ENCODE measurements at regions not wholly inside any gene's neighbourhood (a gene's known extent, or its start where the extent isn't known, plus 50 kb on each side); places are given as distances from the start of the nearest gene placed in this dataset.

DNA sequence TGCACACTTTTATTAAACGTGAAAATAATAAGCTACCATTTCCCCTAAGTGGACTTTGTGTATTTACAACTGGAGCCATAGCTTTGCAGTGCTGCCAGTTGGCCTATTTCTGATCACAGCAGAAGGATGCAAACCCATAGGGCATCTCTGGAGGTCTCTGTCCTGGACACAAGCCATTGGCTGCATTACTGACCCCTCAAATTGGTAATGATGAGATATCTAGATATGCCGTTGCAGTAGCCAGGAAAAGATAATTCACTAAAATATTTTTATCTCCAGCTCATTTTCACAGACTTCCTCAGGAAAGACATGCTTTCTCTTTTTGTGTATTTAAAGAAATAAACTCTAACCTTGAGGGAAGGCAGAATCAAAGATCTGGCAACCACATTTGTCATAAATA is 182.5 kb downstream of the TDRD15 start:
- Histone ChIP-seq H3K9me3 (ENCODE audit: insufficient read depth, low read length) (no peaks in the 10 kb centered on the region), H3K36me3 (ENCODE audit: low read length) (no peaks in the 10 kb centered on the region)

GRCh38 chr2:21307037-21307436 is 183.3 kb downstream of the TDRD15 start:
- H3K36me3 ChIP-seq (ENCODE audit: low read length) = no peaks in the 10 kb centered on the region
- H3K4me3 ChIP-seq (ENCODE audit: insufficient read depth, low read length, poor library complexity, severe bottlenecking) = no peak overlapping the region
- H3F3A ChIP-seq (ENCODE audit: insufficient read depth) = no peaks in the 10 kb centered on the region
- no peaks in the 10 kb centered on the region for H3K9me2 ChIP-seq (replicated peaks; ENCODE audit: insufficient read depth, low read length)
- no peak for TF ChIP-seq EZH2phosphoT487 (conservative IDR thresholded peaks at IDR 0.05; ENCODE audit: low read length)
- TF ChIP-seq, protein P1, sequence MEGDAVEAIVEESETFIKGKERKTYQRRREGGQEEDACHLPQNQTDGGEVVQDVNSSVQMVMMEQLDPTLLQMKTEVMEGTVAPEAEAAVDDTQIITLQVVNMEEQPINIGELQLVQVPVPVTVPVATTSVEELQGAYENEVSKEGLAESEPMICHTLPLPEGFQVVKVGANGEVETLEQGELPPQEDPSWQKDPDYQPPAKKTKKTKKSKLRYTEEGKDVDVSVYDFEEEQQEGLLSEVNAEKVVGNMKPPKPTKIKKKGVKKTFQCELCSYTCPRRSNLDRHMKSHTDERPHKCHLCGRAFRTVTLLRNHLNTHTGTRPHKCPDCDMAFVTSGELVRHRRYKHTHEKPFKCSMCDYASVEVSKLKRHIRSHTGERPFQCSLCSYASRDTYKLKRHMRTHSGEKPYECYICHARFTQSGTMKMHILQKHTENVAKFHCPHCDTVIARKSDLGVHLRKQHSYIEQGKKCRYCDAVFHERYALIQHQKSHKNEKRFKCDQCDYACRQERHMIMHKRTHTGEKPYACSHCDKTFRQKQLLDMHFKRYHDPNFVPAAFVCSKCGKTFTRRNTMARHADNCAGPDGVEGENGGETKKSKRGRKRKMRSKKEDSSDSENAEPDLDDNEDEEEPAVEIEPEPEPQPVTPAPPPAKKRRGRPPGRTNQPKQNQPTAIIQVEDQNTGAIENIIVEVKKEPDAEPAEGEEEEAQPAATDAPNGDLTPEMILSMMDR (IDR thresholded peaks at IDR 0.05; ENCODE audit: insufficient read depth, low read length, poor library complexity, severe bottlenecking) = no peak
- H3K9me3 ChIP-seq (ENCODE audit: insufficient read depth, low read length) = no peaks in the 10 kb centered on the region
- H3K27ac ChIP-seq (ENCODE audit: low read depth, low read length) = no peak overlapping the region
- no peak overlapping the region for H3K9ac ChIP-seq (ENCODE audit: low read length)
- no peaks in the 10 kb centered on the region for H3K79me2 ChIP-seq (ENCODE audit: insufficient read depth, low read length)
- H3K27me3 ChIP-seq (ENCODE audit: low read length) = no peaks in the 10 kb centered on the region; the same call in 1 of the 2 replicates
- no peak overlapping the region for H3K4me2 ChIP-seq (ENCODE audit: low read depth, low read length, poor library complexity, severe bottlenecking)
- no peak overlapping the region for H2AFZ ChIP-seq (ENCODE audit: low read depth, low read length, severe bottlenecking)
- no peaks in the 10 kb centered on the region for H4K20me1 ChIP-seq (ENCODE audit: low read depth, low read length)

More for the DNA sequence above, 182.5 kb downstream of the TDRD15 start:
- no peak overlapping the region for H3K27ac ChIP-seq (ENCODE audit: low read depth, low read length)
- H3F3A ChIP-seq (ENCODE audit: insufficient read depth) = no peaks in the 10 kb centered on the region
- H4K20me1 ChIP-seq (ENCODE audit: low read depth, low read length) = no peaks in the 10 kb centered on the region
- TF ChIP-seq EZH2phosphoT487 (conservative IDR thresholded peaks at IDR 0.05; ENCODE audit: low read length) = no peak
- TF ChIP-seq, protein P1 (IDR thresholded peaks at IDR 0.05; ENCODE audit: insufficient read depth, low read length, poor library complexity, severe bottlenecking) = no peak
- no peaks in the 10 kb centered on the region for H3K79me2 ChIP-seq (ENCODE audit: insufficient read depth, low read length)
- no peak overlapping the region for H3K9ac ChIP-seq (ENCODE audit: low read length)
- no peak overlapping the region for H2AFZ ChIP-seq (ENCODE audit: low read depth, low read length, severe bottlenecking)
- no peak overlapping the region for H3K4me3 ChIP-seq (ENCODE audit: insufficient read depth, low read length, poor library complexity, severe bottlenecking)
- no peaks in the 10 kb centered on the region; the same call in 1 of the 2 replicates for H3K27me3 ChIP-seq (ENCODE audit: low read length)
- H3K4me2 ChIP-seq (ENCODE audit: low read depth, low read length, poor library complexity, severe bottlenecking) = no peak overlapping the region
- no peaks in the 10 kb centered on the region for H3K9me2 ChIP-seq (replicated peaks; ENCODE audit: insufficient read depth, low read length)

GRCh38 chr2:21310493-21310892 is 186.7 kb downstream of the TDRD15 start:
- no peak for TF ChIP-seq EZH2phosphoT487 (conservative IDR thresholded peaks at IDR 0.05; ENCODE audit: low read length)
- TF ChIP-seq, protein P1 (IDR thresholded peaks at IDR 0.05; ENCODE audit: insufficient read depth, low read length, poor library complexity, severe bottlenecking) = no peak
- Histone ChIP-seq H3F3A (ENCODE audit: insufficient read depth) (no peaks in the 10 kb centered on the region), H3K36me3 (ENCODE audit: low read length) (no peaks in the 10 kb centered on the region), H3K79me2 (ENCODE audit: insufficient read depth, low read length) (no peaks in the 10 kb centered on the region), H3K4me3 (ENCODE audit: insufficient read depth, low read length, poor library complexity, severe bottlenecking) (no peak overlapping the region), H3K9me3 (ENCODE audit: insufficient read depth, low read length) (no peaks in the 10 kb centered on the region), H3K9me2 (replicated peaks; ENCODE audit: insufficient read depth, low read length) (no peaks in the 10 kb centered on the region), H3K4me2 (ENCODE audit: low read depth, low read length, poor library complexity, severe bottlenecking) (no peak overlapping the region), H3K27me3 (ENCODE audit: low read length) (no peaks in the 10 kb centered on the region; the same call in 1 of the 2 replicates), H3K9ac (ENCODE audit: low read length) (no peak overlapping the region), H3K27ac (ENCODE audit: low read depth, low read length) (no peak overlapping the region), H2AFZ (ENCODE audit: low read depth, low read length, severe bottlenecking) (no peak overlapping the region), H4K20me1 (ENCODE audit: low read depth, low read length) (no peaks in the 10 kb centered on the region)
